Pancreas (tissue), 10 donors: ENCODE measurements at regions not wholly inside any gene's neighbourhood (a gene's known extent, or its start where the extent isn't known, plus 50 kb on each side); places are given as distances from the start of the nearest gene placed in this dataset.

Source experiments
- ATAC-seq, 4 donors: fragments of 200-7000 bp; cut with Tn5 transposase; one replicate each; pipeline versions ENCODE4 v1.8.0 to v1.9.1; 2020; ENCODE audit warnings: mild to moderate bottlenecking in 4 of 4, moderate library complexity in 4 of 4
- DNase-seq, 6 donors: peaks; one replicate each; pipeline ENCODE4 v3.0.0-alpha.2; 2020
- FAIRE-seq: peaks from 2 replicates; lab custom pipeline; 2012; peaks lifted over from hg19 to GRCh38; lab: Jason Lieb, UNC
- H3K27ac ChIP-seq, 4 donors: fragments of 200-600 bp; sonication (generic); 1 replicate in 3 of 4; 2 replicates in 1 of 4; pipeline versions ENCODE4 v1.5.0 to v1.8.0; 2020
- H3K27me3 ChIP-seq, 4 donors: fragments of 200-600 bp; one replicate each; pipeline ENCODE4 v1.8.0; 2021
- H3K36me3 ChIP-seq, 3 donors: fragments of 200-600 bp; sonication (generic) in 1 of 3; one replicate each; pipeline versions ENCODE4 v1.5.0 to v1.8.0; 2020 to 2021
- H3K4me1 ChIP-seq, 3 donors: fragments of 200-600 bp; one replicate each; pipeline ENCODE4 v1.8.0; 2021
- H3K4me3 ChIP-seq, 4 donors: fragments of 200-600 bp; sonication (generic) in 2 of 4; one replicate each; pipeline versions ENCODE4 v1.5.0 to v1.8.0; 2020 to 2021
- H3K9me3 ChIP-seq, 4 donors: fragments of 200-600 bp; one replicate each; pipeline ENCODE4 v1.8.0; 2021
- WGBS, 2 donors: extraction: QIAGEN DNeasy Blood & Tissue Kit; methylation state at CpG; one replicate each; pipeline ENCODE4 v1.1.7; 2013; 5-methylcytosine and 5-hydroxymethylcytosine counted together
- intact Hi-C, 3 donors: fragments of 100-400 bp; cut with DNase I; formaldehyde crosslinking; loops; one replicate each; pipeline versions ENCODE4 v1.11.1 to v1.14.2; 2022
- TF ChIP-seq, protein P1 (sequence below), 4 donors: fragments of 200-600 bp; sonication (generic) in 3 of 4; IDR thresholded peaks; one replicate each; pipeline versions ENCODE4 v1.5.0 to v1.8.0; 2021; ENCODE audit warnings: antibody characterized with exemption in 4 of 4
- donor health status: healthy with polysubstance abuse.
- donor health status: DM: no; HTN: no; CAD: no; lungs with moderate emphysema.
- donor health status: DM: no; HTN: no; CAD: no.
- donor health status: control.
- donor health status: control.
- donor health status: Bipolar disorder and iron deficiency.
- donor health status: DM: yes; HTN: yes; CAD: no.
- donor health status: DM: no; HTN: no; CAD: no.
- donor health status: DM: no; HTN: no; CAD: no.
- donor health status: DM: yes; HTN: yes; CAD: no.

DNA sequence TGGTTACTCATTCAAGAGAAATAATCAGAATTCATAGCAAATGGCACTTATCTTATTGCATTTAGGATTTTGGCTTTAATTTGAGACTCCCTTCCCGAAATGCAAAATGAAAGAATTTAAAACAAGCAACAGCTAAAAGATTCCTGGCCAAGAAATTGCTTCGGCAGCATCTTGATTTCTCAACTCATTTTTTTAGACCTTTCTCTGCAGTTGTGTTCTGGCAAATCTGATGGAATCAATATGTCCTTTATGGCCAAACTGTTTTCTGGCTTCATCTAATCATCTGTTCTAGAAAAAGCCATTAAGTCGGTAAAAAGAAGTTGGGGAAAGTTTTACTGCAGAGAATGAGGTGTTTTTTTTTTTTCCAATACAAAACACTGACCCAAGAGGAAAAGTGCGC lies 172.1 kb downstream of the SLC16A9 start:
- intact Hi-C loops: no loop called here
- TF ChIP-seq, protein P1, sequence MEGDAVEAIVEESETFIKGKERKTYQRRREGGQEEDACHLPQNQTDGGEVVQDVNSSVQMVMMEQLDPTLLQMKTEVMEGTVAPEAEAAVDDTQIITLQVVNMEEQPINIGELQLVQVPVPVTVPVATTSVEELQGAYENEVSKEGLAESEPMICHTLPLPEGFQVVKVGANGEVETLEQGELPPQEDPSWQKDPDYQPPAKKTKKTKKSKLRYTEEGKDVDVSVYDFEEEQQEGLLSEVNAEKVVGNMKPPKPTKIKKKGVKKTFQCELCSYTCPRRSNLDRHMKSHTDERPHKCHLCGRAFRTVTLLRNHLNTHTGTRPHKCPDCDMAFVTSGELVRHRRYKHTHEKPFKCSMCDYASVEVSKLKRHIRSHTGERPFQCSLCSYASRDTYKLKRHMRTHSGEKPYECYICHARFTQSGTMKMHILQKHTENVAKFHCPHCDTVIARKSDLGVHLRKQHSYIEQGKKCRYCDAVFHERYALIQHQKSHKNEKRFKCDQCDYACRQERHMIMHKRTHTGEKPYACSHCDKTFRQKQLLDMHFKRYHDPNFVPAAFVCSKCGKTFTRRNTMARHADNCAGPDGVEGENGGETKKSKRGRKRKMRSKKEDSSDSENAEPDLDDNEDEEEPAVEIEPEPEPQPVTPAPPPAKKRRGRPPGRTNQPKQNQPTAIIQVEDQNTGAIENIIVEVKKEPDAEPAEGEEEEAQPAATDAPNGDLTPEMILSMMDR (IDR thresholded peaks at IDR 0.05): no peak
- no peak for FAIRE-seq
- H3K36me3 ChIP-seq: no peaks in the 10 kb centered on the region
- WGBS, 2 donors: 72 to 83% methylated on average over 4 of the region's 4 CpGs
- no peak for DNase-seq
- no peak overlapping the region for H3K27ac ChIP-seq
- no peaks in the 10 kb centered on the region for H3K9me3 ChIP-seq
- no peak for ATAC-seq
- H3K27me3 ChIP-seq: no peaks in the 10 kb centered on the region
- no peaks in the 10 kb centered on the region for H3K4me1 ChIP-seq
- H3K4me3 ChIP-seq: no peak overlapping the region

DNA sequence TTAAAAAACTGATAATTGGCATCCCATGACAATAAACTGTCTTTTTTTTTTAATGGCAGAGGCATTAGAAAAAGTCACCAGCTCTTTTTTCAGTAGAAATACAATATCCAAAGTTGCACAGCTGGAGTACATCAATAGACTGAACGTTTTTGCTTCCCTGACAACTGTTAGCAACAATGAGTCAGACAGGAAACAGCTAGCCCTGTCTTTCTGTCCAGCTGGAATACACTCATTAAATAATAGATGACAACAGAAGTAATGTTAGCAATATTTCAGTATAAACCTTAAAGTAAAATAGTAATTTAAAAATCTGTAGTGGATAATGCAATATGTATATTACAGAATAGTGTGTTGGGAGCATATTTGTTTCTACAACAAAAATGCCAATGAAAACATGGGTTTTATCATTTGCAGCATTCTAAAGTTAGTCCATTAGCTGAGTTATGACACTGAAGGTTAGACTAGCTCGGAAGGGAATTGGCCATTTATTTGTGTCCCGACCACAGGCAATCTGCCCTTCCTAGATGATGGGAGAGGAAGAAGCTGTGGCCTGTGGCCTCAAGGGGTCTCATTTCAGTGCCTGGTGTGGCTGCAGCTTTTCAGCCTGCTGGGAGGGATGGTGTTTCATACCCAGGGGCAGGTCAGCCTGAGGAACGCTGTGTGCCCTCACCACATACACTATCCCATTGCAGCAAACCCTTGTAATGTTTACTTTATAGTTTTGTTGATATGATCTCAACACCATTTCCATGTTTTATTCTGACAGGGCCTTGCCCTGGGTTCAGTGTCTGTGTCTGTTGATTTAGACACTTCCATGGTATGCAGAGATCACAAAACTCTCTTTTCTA lies 173.3 kb downstream of the SLC16A9 start:
- ATAC-seq (peak in 3 of 4 donors; percentile 55 to 78 (median 68)), DNase-seq (peak in 1 of 6 donors; percentile 9), FAIRE-seq (peak; percentile 95)
- no peaks in the 10 kb centered on the region for H3K27me3 ChIP-seq
- TF ChIP-seq, protein P1 (IDR thresholded peaks at IDR 0.05): no peak
- H3K4me1 ChIP-seq: no peaks in the 10 kb centered on the region
- intact Hi-C loops: no loop called here
- no peaks in the 10 kb centered on the region for H3K9me3 ChIP-seq
- 42 to 44% methylated on average over 4 of the region's 4 CpGs for WGBS, 2 donors
- no peak overlapping the region for H3K4me3 ChIP-seq
- H3K36me3 ChIP-seq: no peaks in the 10 kb centered on the region
- H3K27ac ChIP-seq: no peak overlapping the region

DNA sequence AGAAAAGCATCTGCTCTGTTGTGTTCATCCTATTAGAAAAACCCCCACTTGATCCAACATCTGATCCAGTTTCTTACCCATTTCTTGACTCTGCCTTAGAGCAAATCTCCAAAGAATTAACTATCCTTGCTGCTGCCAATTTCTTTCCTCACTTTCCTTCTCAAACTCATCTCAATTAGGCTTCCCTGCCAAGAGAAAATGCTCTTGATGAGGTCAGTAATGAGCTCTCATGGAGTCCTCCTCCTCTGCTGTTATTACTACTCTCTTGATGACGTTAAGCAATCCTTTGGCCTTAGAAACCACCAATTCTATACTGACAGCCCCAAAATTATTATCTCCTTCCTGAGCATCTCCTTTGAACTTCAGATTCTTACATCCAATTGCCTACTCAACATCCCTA lies 162.0 kb upstream of the FAM13C start:
- WGBS, 2 donors: 0 to 19% methylated on average over 1 of the region's 1 CpG
- H3K27me3 ChIP-seq: no peaks in the 10 kb centered on the region
- intact Hi-C loops: no loop called here
- ATAC-seq: peak in 2 of 4 donors; percentile 28 to 47
- no peak overlapping the region for H3K27ac ChIP-seq
- H3K4me3 ChIP-seq: no peak overlapping the region
- TF ChIP-seq, protein P1 (IDR thresholded peaks at IDR 0.05): no peak
- no peaks in the 10 kb centered on the region for H3K36me3 ChIP-seq
- H3K9me3 ChIP-seq: no peaks in the 10 kb centered on the region
- no peaks in the 10 kb centered on the region for H3K4me1 ChIP-seq
- no peak for DNase-seq
- FAIRE-seq: no peak

DNA sequence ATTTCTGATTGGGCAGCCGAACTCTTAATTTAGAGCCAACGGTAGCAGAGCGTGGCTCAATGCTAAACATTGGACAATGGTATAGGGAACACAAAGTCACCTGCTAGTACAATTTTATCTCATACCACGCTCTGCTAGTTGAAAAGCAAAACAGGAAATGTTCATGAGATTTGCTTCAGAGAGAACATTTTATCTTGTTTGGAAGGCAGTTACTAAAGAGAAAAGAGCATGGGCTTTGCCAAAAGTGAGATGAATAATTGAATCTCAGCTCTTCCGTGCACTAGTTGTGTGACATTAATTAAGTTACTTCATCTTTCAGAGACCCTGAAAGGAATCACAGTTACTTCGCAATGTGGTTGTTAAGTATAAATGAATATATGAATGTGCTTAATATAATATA lies 161.5 kb upstream of the FAM13C start:
- no peaks in the 10 kb centered on the region for H3K4me1 ChIP-seq
- no peak for FAIRE-seq
- H3K27ac ChIP-seq: no peak overlapping the region
- H3K27me3 ChIP-seq: no peaks in the 10 kb centered on the region
- intact Hi-C loops: no loop called here
- no peaks in the 10 kb centered on the region for H3K9me3 ChIP-seq
- TF ChIP-seq, protein P1 (IDR thresholded peaks at IDR 0.05): no peak
- WGBS, 2 donors: 68 to 70% methylated on average over 6 of the region's 6 CpGs
- DNase-seq: no peak
- no peaks in the 10 kb centered on the region for H3K36me3 ChIP-seq
- no peak overlapping the region for H3K4me3 ChIP-seq
- no peak for ATAC-seq

DNA sequence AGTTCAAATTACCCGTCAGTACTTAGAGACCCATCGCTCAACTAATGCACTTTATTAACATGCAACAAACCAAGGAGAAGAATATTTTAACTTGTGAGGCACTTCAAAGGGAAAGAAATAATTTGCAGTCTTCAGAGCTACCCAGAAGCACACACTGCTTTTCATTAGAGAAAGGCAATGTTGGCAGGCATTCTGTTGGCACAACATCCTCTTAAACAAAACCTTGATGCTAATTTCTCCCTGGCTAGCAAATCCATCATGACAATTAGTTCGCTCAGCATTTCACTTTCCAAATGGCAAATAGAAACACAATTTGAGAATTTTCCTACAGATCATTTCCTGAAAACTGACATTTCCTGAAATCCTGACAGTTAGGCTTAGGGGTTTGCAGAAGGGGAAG lies 155.6 kb upstream of the FAM13C start:
- Histone ChIP-seq H3K36me3 (no peaks in the 10 kb centered on the region), H3K27ac (no peak overlapping the region), H3K27me3 (no peaks in the 10 kb centered on the region), H3K4me1 (no peaks in the 10 kb centered on the region), H3K9me3 (no peaks in the 10 kb centered on the region), H3K4me3 (no peak overlapping the region)
- FAIRE-seq (no peak), ATAC-seq (no peak), DNase-seq (no peak)
- intact Hi-C loops: no loop called here
- TF ChIP-seq, protein P1 (IDR thresholded peaks at IDR 0.05): no peak
- WGBS, 2 donors: 56 to 64% methylated on average over 3 of the region's 3 CpGs
